ENCODE measurements at regions not wholly inside any gene's neighbourhood (a gene's known extent, or its start where the extent isn't known, plus 50 kb on each side); places are given as distances from the start of the nearest gene placed in this dataset.
A peak's percentile ranks its signal among the peaks of the same experiment; 100 is the strongest.

DNA sequence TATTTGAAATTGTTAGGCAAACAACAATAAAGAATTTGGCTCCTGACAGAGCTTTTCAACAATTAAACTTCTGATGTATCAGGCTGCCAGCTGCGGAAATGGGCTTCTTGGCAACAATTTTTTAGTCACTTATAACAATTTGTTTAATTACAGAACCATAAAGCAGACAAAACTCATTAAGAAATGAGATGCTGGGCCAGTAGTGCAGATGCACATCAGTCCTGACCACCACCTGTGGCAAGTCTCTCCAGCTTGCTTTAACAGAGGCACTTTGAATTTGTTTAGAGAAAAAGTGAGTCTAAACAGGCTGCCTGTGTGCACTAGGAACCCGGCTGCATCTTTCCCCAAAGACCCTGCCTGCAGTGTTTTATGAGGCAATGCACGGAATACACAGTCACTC is 1124.4 kb downstream of the NXPH1 start:
- H3K4me3 ChIP-seq (ENCODE audit: low read depth, low read length) = no peak overlapping the region
- no peak for DNase-seq (ENCODE audit: low read depth)
- TF ChIP-seq MYC (IDR thresholded peaks at IDR 0.05; ENCODE audit: low read depth, low read length) (no peak), POLR2A (IDR thresholded peaks at IDR 0.05; ENCODE audit: extremely low read depth, insufficient read length) (no peak), CTCF (IDR thresholded peaks at IDR 0.05; ENCODE audit: low read depth, low read length) (no peak)
- TF ChIP-seq, protein P1, sequence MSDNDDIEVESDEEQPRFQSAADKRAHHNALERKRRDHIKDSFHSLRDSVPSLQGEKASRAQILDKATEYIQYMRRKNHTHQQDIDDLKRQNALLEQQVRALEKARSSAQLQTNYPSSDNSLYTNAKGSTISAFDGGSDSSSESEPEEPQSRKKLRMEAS (IDR thresholded peaks at IDR 0.05; ENCODE audit: low read depth, low read length) = no peak

GRCh38 chr7:9575716-9576115 is 1142.3 kb downstream of the NXPH1 start:
- TF ChIP-seq, protein P1 (IDR thresholded peaks at IDR 0.05; ENCODE audit: low read depth, low read length) = no peak
- no peak for TF ChIP-seq CTCF (IDR thresholded peaks at IDR 0.05; ENCODE audit: low read depth, low read length)
- no peak for TF ChIP-seq POLR2A (IDR thresholded peaks at IDR 0.05; ENCODE audit: extremely low read depth, insufficient read length)
- TF ChIP-seq MYC (IDR thresholded peaks at IDR 0.05; ENCODE audit: low read depth, low read length) = no peak
- no peak for DNase-seq (ENCODE audit: low read depth)
- no peak overlapping the region for H3K4me3 ChIP-seq (ENCODE audit: low read depth, low read length)

GRCh38 chr7:9582824-9583223 is 1149.4 kb downstream of the NXPH1 start:
- no peak overlapping the region for H3K4me3 ChIP-seq (ENCODE audit: low read depth, low read length)
- no peak for DNase-seq (ENCODE audit: low read depth)
- TF ChIP-seq POLR2A (IDR thresholded peaks at IDR 0.05; ENCODE audit: extremely low read depth, insufficient read length) (no peak), MYC (IDR thresholded peaks at IDR 0.05; ENCODE audit: low read depth, low read length) (no peak), CTCF (IDR thresholded peaks at IDR 0.05; ENCODE audit: low read depth, low read length) (no peak)
- TF ChIP-seq, protein P1 (IDR thresholded peaks at IDR 0.05; ENCODE audit: low read depth, low read length) = no peak

DNA sequence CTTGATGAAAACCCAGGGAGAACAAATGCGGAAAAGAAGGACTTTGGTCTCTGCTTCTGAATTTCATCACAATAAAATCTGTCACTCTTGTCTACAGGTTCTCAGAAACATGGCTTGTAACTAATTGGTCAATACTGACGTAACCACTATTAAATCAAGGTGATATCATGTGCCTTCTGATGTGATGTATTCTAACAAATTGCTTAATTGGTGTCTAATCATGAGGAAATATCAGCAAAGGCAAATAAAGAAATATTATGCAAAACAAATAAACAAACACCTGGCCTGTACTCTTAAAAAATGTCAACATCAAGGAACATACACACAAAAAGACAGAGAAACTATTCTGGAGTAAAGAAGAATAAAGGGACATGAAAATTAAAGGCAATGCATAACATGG is 1165.0 kb downstream of the NXPH1 start:
- no peak for TF ChIP-seq MYC (IDR thresholded peaks at IDR 0.05; ENCODE audit: low read depth, low read length)
- no peak for TF ChIP-seq CTCF (IDR thresholded peaks at IDR 0.05; ENCODE audit: low read depth, low read length)
- TF ChIP-seq, protein P1 (IDR thresholded peaks at IDR 0.05; ENCODE audit: low read depth, low read length) = no peak
- no peak for TF ChIP-seq POLR2A (IDR thresholded peaks at IDR 0.05; ENCODE audit: extremely low read depth, insufficient read length)
- no peak for DNase-seq (ENCODE audit: low read depth)
- H3K4me3 ChIP-seq (ENCODE audit: low read depth, low read length) = no peak overlapping the region

DNA sequence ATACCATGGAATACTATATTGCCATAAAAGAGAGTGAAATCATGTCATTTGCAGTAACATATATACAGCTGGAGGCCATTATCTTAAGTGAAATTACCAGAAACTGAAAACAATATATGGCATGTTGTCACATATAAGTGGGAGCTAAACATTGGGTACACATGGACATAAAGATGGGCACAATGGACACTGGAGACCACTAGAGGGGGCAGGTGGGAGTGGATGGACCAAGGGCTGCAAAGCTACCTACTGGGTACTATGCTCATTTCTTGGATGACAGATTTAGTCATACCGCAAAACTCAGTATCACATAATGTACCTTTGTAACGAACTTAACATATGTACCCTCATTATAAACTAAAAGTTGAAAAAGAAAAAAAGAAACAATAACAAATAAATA is 1167.6 kb downstream of the NXPH1 start:
- TF ChIP-seq, protein P1 (IDR thresholded peaks at IDR 0.05; ENCODE audit: low read depth, low read length) = no peak
- TF ChIP-seq CTCF (IDR thresholded peaks at IDR 0.05; ENCODE audit: low read depth, low read length) = peak; percentile 50
- TF ChIP-seq MYC (IDR thresholded peaks at IDR 0.05; ENCODE audit: low read depth, low read length) = no peak
- no peak for TF ChIP-seq POLR2A (IDR thresholded peaks at IDR 0.05; ENCODE audit: extremely low read depth, insufficient read length)
- peak; percentile 36 for DNase-seq (ENCODE audit: low read depth)
- H3K4me3 ChIP-seq (ENCODE audit: low read depth, low read length) = no peak overlapping the region

GRCh38 chr7:9603291-9603690 is 1169.9 kb downstream of the NXPH1 start:
- H3K4me3 ChIP-seq (ENCODE audit: low read depth, low read length) = no peak overlapping the region
- no peak for DNase-seq (ENCODE audit: low read depth)
- TF ChIP-seq MYC (IDR thresholded peaks at IDR 0.05; ENCODE audit: low read depth, low read length) = no peak
- TF ChIP-seq, protein P1 (IDR thresholded peaks at IDR 0.05; ENCODE audit: low read depth, low read length) = no peak
- no peak for TF ChIP-seq CTCF (IDR thresholded peaks at IDR 0.05; ENCODE audit: low read depth, low read length)
- no peak for TF ChIP-seq POLR2A (IDR thresholded peaks at IDR 0.05; ENCODE audit: extremely low read depth, insufficient read length)

Data from NB4 (cell line).